ENCODE measurements at regions not wholly inside any gene's neighbourhood (a gene's known extent, or its start where the extent isn't known, plus 50 kb on each side); places are given as distances from the start of the nearest gene placed in this dataset.

DNA sequence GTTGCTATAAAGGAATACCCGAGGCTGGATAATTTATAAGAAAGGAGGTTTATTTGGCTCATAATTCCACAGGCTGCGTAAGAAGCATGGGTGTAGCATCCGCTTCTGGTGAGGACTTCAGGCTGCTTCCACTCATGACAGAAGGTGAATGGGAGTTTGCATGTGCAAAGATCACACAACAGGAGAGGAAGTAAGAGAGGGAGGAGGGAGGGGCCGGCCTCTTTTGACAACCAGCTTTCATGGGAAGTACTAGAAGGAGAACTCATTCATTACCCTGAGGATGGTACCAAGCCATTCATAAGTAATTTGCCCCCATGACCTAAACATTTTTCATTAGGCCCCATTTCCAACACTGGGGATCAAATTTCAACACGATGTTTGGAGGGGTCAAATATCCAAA, 386.8 kb upstream of the NETO1 start:
- no peak overlapping the region for H3K4me3 ChIP-seq
- no peaks in the 10 kb centered on the region for H3K27me3 ChIP-seq
- TF ChIP-seq CTCF (IDR thresholded peaks at IDR 0.05) (no peak), EP300 (IDR thresholded peaks at IDR 0.05) (no peak), POLR2A (IDR thresholded peaks at IDR 0.05) (no peak)
- DNase-seq, result no peak
- intact Hi-C loops (cut with DNase I), result no loop called here
- WGBS, 3 donors, result 74 to 83% (median 77%) methylated on average over 5 of the region's 5 CpGs
- no peaks in the 10 kb centered on the region for H3K9me3 ChIP-seq
- H3K4me1 ChIP-seq (ENCODE audit: insufficient read depth), result no peaks in the 10 kb centered on the region
- H3K36me3 ChIP-seq, result no peaks in the 10 kb centered on the region
- no peak overlapping the region for H3K27ac ChIP-seq

- no peak for DNase-seq
- intact Hi-C loops (cut with DNase I), result no loop called here
- WGBS, 3 donors, result 79 to 84% (median 81%) methylated on average over 7 of the region's 7 CpGs
Observed at GRCh38 chr18:73249030-73249429, 381.2 kb upstream of the NETO1 start.

DNA sequence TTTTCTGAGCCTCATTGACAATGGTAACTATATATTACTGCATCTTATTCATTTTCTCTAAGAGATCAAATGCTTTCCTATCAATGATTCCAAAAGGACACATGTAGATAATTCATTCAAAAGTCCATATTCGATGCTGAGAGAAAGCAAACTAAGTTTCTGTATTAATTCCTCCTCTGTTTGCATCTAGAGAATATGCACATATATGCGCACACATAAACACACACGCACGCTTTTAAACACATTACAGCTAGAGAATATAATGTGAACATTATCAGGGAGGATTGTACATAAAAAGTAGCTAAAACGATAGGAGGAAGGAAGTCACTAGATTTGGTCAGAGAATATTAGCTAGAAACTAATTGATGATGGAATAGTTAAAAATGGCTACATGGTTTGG, 379.0 kb upstream of the NETO1 start:
- WGBS, 3 donors, result 84 to 86% (median 85%) methylated on average over 5 of the region's 5 CpGs
- intact Hi-C loops (cut with DNase I), result no loop called here
- H3K4me3 ChIP-seq, result no peak overlapping the region

More at GRCh38 chr18:73249030-73249429, 381.2 kb upstream of the NETO1 start:
- Histone ChIP-seq H3K27me3 (no peaks in the 10 kb centered on the region), H3K36me3 (no peaks in the 10 kb centered on the region), H3K27ac (no peak overlapping the region), H3K9me3 (no peaks in the 10 kb centered on the region), H3K4me1 (ENCODE audit: insufficient read depth) (no peaks in the 10 kb centered on the region), H3K4me3 (no peak overlapping the region)
- TF ChIP-seq POLR2A (IDR thresholded peaks at IDR 0.05) (no peak), CTCF (IDR thresholded peaks at IDR 0.05) (no peak), EP300 (IDR thresholded peaks at IDR 0.05) (no peak)

GRCh38 chr18:73245345-73245744, 377.6 kb upstream of the NETO1 start:
- WGBS, 3 donors, result 54 to 67% (median 67%) methylated on average over 4 of the region's 4 CpGs
- no peak for DNase-seq
- intact Hi-C loops (cut with DNase I), result no loop called here
- no peaks in the 10 kb centered on the region for H3K36me3 ChIP-seq
- no peak overlapping the region for H3K4me3 ChIP-seq
- no peaks in the 10 kb centered on the region for H3K4me1 ChIP-seq (ENCODE audit: insufficient read depth)
- no peaks in the 10 kb centered on the region for H3K27me3 ChIP-seq
- TF ChIP-seq CTCF (IDR thresholded peaks at IDR 0.05) (no peak), POLR2A (IDR thresholded peaks at IDR 0.05) (no peak), EP300 (IDR thresholded peaks at IDR 0.05) (no peak)
- no peaks in the 10 kb centered on the region for H3K9me3 ChIP-seq
- H3K27ac ChIP-seq, result no peak overlapping the region

More for the DNA sequence above, 379.0 kb upstream of the NETO1 start:
- no peaks in the 10 kb centered on the region for H3K9me3 ChIP-seq
- H3K4me1 ChIP-seq (ENCODE audit: insufficient read depth), result no peaks in the 10 kb centered on the region
- no peaks in the 10 kb centered on the region for H3K27me3 ChIP-seq
- no peak overlapping the region for H3K27ac ChIP-seq
- no peak for DNase-seq
- H3K36me3 ChIP-seq, result no peaks in the 10 kb centered on the region
- TF ChIP-seq POLR2A (IDR thresholded peaks at IDR 0.05) (no peak), CTCF (IDR thresholded peaks at IDR 0.05) (no peak), EP300 (IDR thresholded peaks at IDR 0.05) (no peak)

DNA sequence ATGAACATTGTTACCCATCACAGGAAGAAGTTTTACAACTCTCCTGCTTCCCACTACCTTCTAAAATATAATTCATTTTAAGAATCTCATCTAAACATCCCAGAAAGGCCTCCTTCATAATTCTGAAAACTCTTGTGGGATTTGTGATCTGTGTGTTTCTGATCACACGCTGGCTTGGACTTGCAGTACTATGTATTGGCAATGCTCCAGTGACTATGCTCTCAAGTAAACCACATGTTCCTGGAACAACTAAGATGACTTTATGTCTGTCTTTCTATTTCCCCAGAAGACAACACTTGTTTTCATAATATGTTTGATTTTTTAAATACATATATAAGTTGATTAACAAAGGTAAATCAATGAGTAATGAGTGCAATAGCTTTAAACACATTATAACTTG, 376.6 kb upstream of the NETO1 start:
- no peak overlapping the region for H3K4me3 ChIP-seq
- TF ChIP-seq POLR2A (IDR thresholded peaks at IDR 0.05), result no peak
- TF ChIP-seq CTCF (IDR thresholded peaks at IDR 0.05), result no peak
- no peak for TF ChIP-seq EP300 (IDR thresholded peaks at IDR 0.05)
- no peaks in the 10 kb centered on the region for H3K9me3 ChIP-seq
- WGBS, 3 donors, result 15 to 25% (median 20%) methylated on average over 1 of the region's 1 CpG
- H3K27me3 ChIP-seq, result no peaks in the 10 kb centered on the region
- intact Hi-C loops (cut with DNase I), result no loop called here
- DNase-seq, result no peak
- no peaks in the 10 kb centered on the region for H3K4me1 ChIP-seq (ENCODE audit: insufficient read depth)
- H3K27ac ChIP-seq, result no peak overlapping the region
- H3K36me3 ChIP-seq, result no peaks in the 10 kb centered on the region
